Stimulated activated CD8-positive, alpha-beta memory T cell treated with anti-CD3 and anti-CD28 coated beads, Interleukin-15, amount 100 ng/mL, for 48 hours (primary cell): ENCODE measurements at regions not wholly inside any gene's neighbourhood (a gene's known extent, or its start where the extent isn't known, plus 50 kb on each side); places are given as distances from the start of the nearest gene placed in this dataset.

ENCODE experiments used
- DNase-seq, 2 donors: peaks; one replicate each; pipeline ENCODE4 v3.0.0-alpha.2; 2020; ENCODE audit warnings: low read depth in 2 of 2

GRCh38 chr9:108609227-108609896 lies 246.4 kb downstream of the ACTL7B start:
- no peak for DNase-seq

DNA sequence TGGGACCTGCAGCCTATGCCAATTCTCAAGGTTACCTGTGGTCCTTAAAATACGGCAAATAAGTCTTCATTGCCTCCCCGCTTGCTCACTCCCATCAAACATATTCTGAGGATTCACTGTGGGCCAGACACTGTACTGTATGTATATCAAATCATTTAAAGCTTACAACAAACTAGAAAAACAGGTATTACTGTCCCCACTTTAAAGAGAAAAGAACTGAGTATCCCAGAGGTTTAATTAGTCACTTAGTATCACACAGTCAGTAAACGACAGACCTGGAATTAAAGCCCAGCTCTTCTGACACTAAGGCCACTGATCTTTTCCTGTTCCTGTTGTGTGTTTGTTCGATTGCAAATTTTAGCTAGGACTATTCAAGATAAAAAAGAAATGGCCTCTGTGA lies 248.2 kb downstream of the ACTL7B start:
- no peak for DNase-seq

GRCh38 chr9:108606401-108606800 lies 249.4 kb downstream of the ACTL7B start:
- DNase-seq = no peak

DNA sequence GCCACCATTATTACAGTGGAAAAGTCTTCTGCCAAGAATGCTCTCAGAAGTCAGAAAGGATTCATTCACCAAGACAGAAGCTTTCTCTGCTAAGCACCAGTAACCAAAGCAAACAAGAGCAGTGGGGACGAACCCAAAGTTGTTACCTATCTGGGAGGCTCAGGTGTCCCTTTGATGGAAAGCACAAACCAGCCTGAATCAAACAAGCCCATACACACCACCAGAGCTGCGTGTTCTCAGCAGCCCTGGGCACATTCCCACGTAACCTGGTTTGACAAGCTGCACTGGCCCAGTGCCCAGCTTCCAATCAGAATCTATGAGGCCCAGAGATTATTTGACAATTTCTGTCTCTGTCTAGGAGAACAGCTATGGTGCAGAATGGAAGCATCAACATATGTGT lies 252.6 kb downstream of the ACTL7B start:
- DNase-seq = no peak

- no peak for DNase-seq
Observed at GRCh38 chr9:108600896-108601295, 254.9 kb downstream of the ACTL7B start.

DNA sequence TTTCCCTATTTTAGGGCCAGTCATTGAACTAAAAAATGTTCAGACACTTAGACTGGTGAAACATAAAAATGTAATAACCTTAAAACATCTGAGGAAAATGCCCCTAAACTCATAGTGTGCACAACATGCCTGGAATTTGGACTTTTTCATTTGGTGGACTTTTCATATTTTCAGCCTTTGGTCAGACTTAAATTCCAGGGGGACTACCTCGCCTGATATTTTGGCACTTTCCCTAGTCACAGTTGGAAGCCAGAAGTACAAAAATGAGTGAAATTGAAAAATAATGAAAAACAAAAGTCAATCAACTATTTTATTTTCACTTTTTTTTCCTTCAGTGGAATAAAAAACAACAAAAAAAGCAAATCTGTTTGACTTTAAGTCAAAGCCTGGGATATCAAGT lies 256.2 kb downstream of the ACTL7B start:
- no peak for DNase-seq

DNA sequence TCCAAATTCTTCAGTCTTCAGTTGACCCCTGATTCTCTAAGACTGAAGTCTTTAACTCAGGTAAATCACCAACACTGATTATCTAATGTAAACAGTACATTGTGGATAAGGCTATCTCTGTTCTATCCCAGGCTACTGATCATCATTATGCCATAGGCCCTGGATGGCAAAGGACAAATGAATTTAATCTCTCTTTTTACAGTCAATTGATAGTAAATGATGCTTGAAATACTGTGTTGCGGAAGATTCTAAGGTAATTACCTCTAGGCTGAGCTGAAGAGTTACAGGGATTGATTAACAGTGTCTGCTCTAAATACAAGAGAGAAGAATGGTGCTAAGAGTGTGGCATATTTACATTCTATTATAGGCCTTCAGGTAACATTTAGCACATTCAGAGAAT lies 264.7 kb downstream of the ACTL7B start:
- DNase-seq = no peak

- DNase-seq = no peak
Observed at GRCh38 chr9:108588246-108588645, 267.5 kb downstream of the ACTL7B start.

- no peak for DNase-seq
Observed at GRCh38 chr9:108586471-108587139, 269.2 kb downstream of the ACTL7B start.

DNA sequence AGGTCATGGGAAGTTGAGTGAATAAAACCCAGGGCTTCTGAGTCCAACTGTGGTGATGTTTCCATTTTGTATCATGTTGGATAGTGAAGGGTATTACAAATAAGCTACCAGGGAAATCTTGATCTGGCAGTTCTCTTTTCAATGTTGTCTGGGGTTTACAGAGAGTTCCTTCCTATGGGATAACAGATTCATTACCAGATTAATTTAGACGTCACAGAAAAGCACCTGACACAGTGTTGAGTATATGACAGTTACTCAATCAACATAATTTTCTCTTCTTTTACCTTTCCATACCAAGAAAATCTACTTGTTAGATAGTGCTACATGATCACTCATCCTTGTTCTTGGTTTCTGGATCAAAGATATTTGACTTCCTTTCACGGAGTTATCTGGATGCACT lies 270.9 kb downstream of the ACTL7B start:
- DNase-seq = no peak

DNA sequence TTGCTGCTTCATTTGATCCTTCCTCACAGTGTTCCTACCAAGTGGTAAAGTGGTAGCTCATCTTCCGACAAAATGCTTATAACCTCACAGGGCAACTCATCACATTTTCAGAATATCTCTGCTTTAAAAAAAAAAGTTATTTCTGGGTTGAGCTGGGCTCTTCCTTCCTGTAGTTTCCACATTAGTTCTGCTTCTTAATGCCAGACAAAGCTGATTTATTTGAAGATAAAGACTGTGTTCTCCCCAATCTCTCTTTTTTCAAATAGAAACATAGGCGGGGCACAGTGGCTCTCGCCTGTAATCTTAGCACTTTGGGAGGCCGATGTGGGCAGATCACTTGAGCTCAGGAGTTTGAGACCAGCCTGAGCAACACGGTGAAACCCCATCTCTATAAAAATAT lies 273.1 kb downstream of the ACTL7B start:
- no peak for DNase-seq

GRCh38 chr9:108579757-108580439 lies 275.9 kb downstream of the ACTL7B start:
- DNase-seq = no peak

DNA sequence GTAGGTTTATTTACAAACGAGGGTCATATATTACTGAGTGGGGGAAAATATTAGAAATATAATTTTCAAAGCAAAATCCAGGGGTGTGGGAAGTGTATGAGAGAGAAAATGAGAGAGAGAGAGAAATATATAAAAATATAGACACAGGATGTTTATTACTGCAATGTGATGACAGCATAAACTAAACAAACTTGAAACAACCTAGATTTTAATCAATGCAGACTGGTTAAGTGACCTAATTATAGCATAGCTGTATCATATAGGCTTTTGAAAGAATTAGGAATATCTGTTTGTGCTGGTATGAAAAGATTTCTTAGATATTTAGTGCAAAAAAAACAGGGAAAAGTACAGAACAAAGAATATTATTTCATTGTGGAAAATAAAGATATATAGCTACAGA lies 280.5 kb downstream of the ACTL7B start:
- DNase-seq = no peak

GRCh38 chr9:108569624-108570023 lies 286.2 kb downstream of the ACTL7B start:
- DNase-seq = no peak

DNA sequence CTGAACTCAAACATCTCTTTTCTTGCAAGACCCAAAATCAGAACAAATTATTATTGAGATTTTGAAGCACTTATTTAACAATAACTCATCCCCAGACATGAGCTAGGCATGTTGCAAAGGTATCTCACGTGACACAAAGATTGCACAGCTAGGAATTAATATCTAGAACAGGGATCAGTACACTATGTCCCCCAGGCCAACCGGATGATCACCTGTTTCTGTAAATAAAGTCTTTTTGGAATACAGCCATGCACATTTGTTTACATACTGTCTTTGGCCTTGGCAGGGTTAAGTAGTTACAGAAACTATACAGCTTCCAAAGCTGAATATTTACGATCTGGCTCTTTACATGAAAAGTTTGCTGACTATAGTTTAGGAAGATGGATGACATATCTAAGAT lies 287.7 kb downstream of the ACTL7B start:
- DNase-seq = no peak

GRCh38 chr9:108567571-108567970 lies 288.2 kb downstream of the ACTL7B start:
- DNase-seq = no peak

- DNase-seq = no peak
Observed at GRCh38 chr9:108565651-108566378, 290.0 kb downstream of the ACTL7B start.

GRCh38 chr9:108562176-108562575 lies 293.6 kb downstream of the ACTL7B start:
- no peak for DNase-seq

DNA sequence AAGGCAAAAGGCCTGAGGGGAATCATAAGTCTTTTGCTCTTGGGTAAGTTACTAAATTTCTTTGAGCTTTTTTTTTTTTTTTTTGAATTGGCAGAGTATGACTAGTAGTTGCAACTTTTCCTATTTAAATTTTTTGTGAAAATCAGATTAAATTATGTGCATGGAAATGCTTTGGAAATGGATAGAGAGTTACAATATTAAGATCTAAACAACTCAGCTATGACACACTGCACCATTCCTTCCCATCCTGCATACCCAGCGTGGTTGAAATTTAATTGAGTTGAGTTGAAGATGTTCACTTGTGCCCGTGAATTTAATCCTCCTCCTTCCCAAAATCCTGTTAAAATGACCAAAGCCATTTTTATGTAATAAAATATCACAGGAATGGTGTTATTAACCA lies 296.4 kb downstream of the ACTL7B start:
- no peak for DNase-seq

DNA sequence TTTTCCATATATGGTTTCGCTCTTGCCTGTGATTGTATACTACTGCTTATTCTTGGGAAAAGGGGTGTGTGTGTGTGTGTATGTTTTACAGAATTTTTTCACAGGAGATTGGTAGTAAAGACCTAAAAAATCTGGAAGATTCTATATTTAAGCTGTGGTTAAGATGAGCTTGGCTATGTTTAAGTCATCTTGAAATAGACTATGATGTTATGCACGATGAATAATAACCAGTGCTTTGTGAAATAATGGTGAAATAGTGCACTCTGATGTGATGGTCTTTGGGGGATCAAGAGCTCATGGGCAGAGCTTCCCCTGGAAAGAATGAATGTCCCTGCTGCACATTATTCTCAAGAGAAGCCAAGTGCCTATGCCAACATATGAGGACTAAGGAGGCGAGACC lies 301.0 kb downstream of the ACTL7B start:
- no peak for DNase-seq

- no peak for DNase-seq
Observed at GRCh38 chr9:108553111-108553635, 302.6 kb downstream of the ACTL7B start.

DNA sequence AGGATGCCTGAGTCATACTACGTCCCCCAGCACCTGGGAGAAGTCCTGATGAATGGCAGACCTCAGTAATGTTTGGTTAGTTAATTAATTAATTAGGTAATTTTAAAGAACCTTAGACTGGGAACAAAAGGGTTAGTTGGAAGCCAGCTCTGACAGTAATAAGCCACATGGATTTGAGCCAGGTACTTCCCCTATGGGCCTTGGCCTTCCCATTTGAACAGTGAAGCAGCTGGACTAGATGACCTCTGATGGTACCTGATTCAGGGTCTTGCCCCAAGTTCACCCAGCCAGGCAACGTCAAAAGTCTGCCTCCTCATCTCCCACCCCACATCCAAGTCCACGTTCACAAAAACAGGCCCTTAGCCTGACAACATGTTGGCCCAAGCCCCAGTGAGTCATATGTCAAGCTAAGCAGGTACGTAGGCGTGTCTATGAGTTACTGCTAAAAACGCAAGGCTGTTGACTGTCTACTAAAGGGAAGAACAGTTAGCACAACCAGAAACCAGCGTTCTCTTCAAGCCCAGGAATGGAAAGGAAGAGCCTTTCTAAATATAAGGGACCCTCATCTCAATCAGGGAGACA lies 303.2 kb downstream of the ACTL7B start:
- DNase-seq = no peak
